ENCODE measurements at regions not wholly inside any gene's neighbourhood (a gene's known extent, or its start where the extent isn't known, plus 50 kb on each side); places are given as distances from the start of the nearest gene placed in this dataset.

GRCh38 chr3:168617658-168618057 is 521.9 kb upstream of the GOLIM4 start:
- TF ChIP-seq MAX (IDR thresholded peaks at IDR 0.05) (no peak), TAF1 (IDR thresholded peaks at IDR 0.05; ENCODE audit: low read depth) (no peak), REST (IDR thresholded peaks at IDR 0.05; ENCODE audit: low read depth) (no peak), YY1 (IDR thresholded peaks at IDR 0.05; ENCODE audit: low read depth) (no peak)
